BLaER1 treated with 17β-estradiol and CSF1 and Interleukin-3, amounts not matched to agents 10 nM and 100 nM (cell line): ENCODE measurements at regions not wholly inside any gene's neighbourhood (a gene's known extent, or its start where the extent isn't known, plus 50 kb on each side); places are given as distances from the start of the nearest gene placed in this dataset.

ENCODE experiments used
- H3K27ac ChIP-seq, 11 experiments: shearing (Covaris generic); formaldehyde crosslinking; 2 replicates each; pipeline ENCODE4 v1.8.1; 2022
- H3K27me3 ChIP-seq, 11 experiments: shearing (Covaris generic); formaldehyde crosslinking; 2 replicates each; pipeline ENCODE4 v1.8.1; 2022
- H3K36me3 ChIP-seq, 11 experiments: shearing (Covaris generic); formaldehyde crosslinking; 2 replicates each; pipeline ENCODE4 v1.8.1; 2022
- H3K4me1 ChIP-seq, 10 experiments: shearing (Covaris generic); formaldehyde crosslinking; 2 replicates each; pipeline ENCODE4 v1.8.1; 2022
- H3K4me2 ChIP-seq, 11 experiments: shearing (Covaris generic); formaldehyde crosslinking; 2 replicates each; pipeline ENCODE4 v1.8.1; 2022
- H3K4me3 ChIP-seq, 10 experiments: shearing (Covaris generic); formaldehyde crosslinking; 2 replicates each; pipeline ENCODE4 v1.8.1; 2022
- H3K9ac ChIP-seq, 11 experiments: shearing (Covaris generic); formaldehyde crosslinking; 2 replicates each; pipeline ENCODE4 v1.8.1; 2022
- H3K9me3 ChIP-seq, 11 experiments: shearing (Covaris generic); formaldehyde crosslinking; replicated peaks in 1 of 11; 2 replicates each; pipeline ENCODE4 v1.8.1; 2022
- H4K20me1 ChIP-seq, 11 experiments: shearing (Covaris generic); formaldehyde crosslinking; 2 replicates each; pipeline ENCODE4 v1.8.1; 2022
- Cebpa-rat ChIP-seq, 11 experiments: shearing (Covaris generic); IDR thresholded peaks; 2 replicates each; pipeline ENCODE4 v1.8.1; 2022

- H3K27ac ChIP-seq: no peak overlapping the region
- TF ChIP-seq Cebpa-rat (IDR thresholded peaks at IDR 0.05): no peak
- H3K9me3 ChIP-seq: no peaks in the 10 kb centered on the region
- H3K4me3 ChIP-seq: no peak overlapping the region
- H3K36me3 ChIP-seq: no peaks in the 10 kb centered on the region
- H3K9ac ChIP-seq: no peak overlapping the region
- H3K4me2 ChIP-seq: no peak overlapping the region
- H3K4me1 ChIP-seq: 0 out of 20 replicates have a peak, but pooled peaks cover 0 to 5% (median 0%) of the 10 kb centered on the region in 10 experiments
- H3K27me3 ChIP-seq: no peaks in the 10 kb centered on the region
- H4K20me1 ChIP-seq: no peaks in the 10 kb centered on the region
Measured at GRCh38 chr13:72097568-72097967, 230.6 kb upstream of the DACH1 start.

GRCh38 chr13:72093262-72093661, 226.3 kb upstream of the DACH1 start:
- no peaks in the 10 kb centered on the region for H4K20me1 ChIP-seq
- H3K4me3 ChIP-seq: no peak overlapping the region
- no peak overlapping the region for H3K9ac ChIP-seq
- H3K27me3 ChIP-seq: no peaks in the 10 kb centered on the region
- H3K36me3 ChIP-seq: no peaks in the 10 kb centered on the region
- H3K4me2 ChIP-seq: no peak overlapping the region
- no peak overlapping the region for H3K27ac ChIP-seq
- H3K9me3 ChIP-seq: no peaks in the 10 kb centered on the region
- no peak for TF ChIP-seq Cebpa-rat (IDR thresholded peaks at IDR 0.05)
- H3K4me1 ChIP-seq: no peaks in the 10 kb centered on the region

DNA sequence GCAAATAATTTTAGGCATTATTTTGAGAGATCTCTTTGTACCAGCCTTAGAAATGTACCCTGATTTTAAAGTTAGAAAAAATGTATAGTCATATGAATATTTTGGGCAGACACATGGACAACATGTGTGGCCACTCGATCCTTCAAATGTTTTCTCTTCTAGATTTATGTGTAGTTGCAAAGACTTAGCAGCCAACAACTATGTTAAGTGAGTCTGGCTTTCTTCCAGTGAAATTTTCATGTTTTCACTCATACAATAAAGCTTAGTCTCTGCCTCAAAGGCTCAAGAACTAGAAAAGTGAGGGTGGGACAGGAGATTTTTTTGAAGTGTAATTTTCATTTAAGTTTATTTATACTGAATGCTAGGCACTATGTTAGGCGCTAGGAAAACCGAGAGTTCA, 207.7 kb upstream of the DACH1 start:
- no peaks in the 10 kb centered on the region for H3K36me3 ChIP-seq
- peaks cover 0 to 6% (median 0%) of the 10 kb centered on the region in 10 experiments; a peak in 1 of 20 replicates for H3K4me1 ChIP-seq
- no peak for TF ChIP-seq Cebpa-rat (IDR thresholded peaks at IDR 0.05)
- H3K4me2 ChIP-seq: no peak overlapping the region
- H3K4me3 ChIP-seq: no peak overlapping the region
- H3K27ac ChIP-seq: no peak overlapping the region
- H3K9ac ChIP-seq: no peak overlapping the region
- no peaks in the 10 kb centered on the region for H4K20me1 ChIP-seq
- no peaks in the 10 kb centered on the region for H3K9me3 ChIP-seq
- no peaks in the 10 kb centered on the region for H3K27me3 ChIP-seq

DNA sequence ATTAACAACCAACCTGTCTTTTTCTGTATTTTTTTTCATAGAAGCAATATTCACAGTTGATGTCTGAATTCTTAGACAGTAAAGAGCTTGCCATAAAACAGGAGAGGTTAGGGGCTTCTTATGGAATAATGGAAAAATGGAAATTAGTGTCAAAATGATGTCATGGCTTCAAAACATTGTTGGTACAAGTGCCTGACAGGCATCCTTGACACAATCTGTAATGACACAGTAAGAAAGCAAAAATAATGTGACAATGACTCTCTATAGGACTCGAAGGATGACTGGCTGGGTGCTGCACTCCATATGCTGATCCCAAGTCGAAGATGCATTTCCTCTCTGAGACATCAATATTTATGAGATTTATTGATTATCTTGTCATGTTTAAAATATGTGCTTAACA, 205.3 kb upstream of the DACH1 start:
- Histone ChIP-seq H3K27me3 (no peaks in the 10 kb centered on the region), H3K4me3 (no peak overlapping the region), H3K27ac (no peak overlapping the region), H3K9me3 (peaks cover 0 to 5% (median 0%) of the 10 kb centered on the region in 11 experiments; a peak in 1 of 22 replicates), H3K36me3 (no peaks in the 10 kb centered on the region), H3K4me2 (no peak overlapping the region), H3K9ac (no peak overlapping the region), H4K20me1 (no peaks in the 10 kb centered on the region), H3K4me1 (peaks cover 0 to 6% (median 0%) of the 10 kb centered on the region in 10 experiments; a peak in 1 of 20 replicates)
- TF ChIP-seq Cebpa-rat (IDR thresholded peaks at IDR 0.05): no peak

- Histone ChIP-seq H3K27ac (no peak overlapping the region), H3K4me1 (peaks cover 0 to 6% (median 0%) of the 10 kb centered on the region in 10 experiments; a peak in 1 of 20 replicates), H3K4me3 (no peak overlapping the region), H3K9ac (no peak overlapping the region), H4K20me1 (no peaks in the 10 kb centered on the region), H3K36me3 (no peaks in the 10 kb centered on the region), H3K4me2 (no peak overlapping the region), H3K9me3 (peaks cover 0 to 5% (median 0%) of the 10 kb centered on the region in 11 experiments; a peak in 1 of 22 replicates), H3K27me3 (no peaks in the 10 kb centered on the region)
- TF ChIP-seq Cebpa-rat (IDR thresholded peaks at IDR 0.05): no peak
Measured at GRCh38 chr13:72071713-72072112, 204.7 kb upstream of the DACH1 start.

GRCh38 chr13:72062566-72062965, 195.6 kb upstream of the DACH1 start:
- no peak overlapping the region for H3K4me3 ChIP-seq
- H3K27ac ChIP-seq: peak overlapping the region in 4 of 11 experiments; percentile 6 to 59 (median 30); a peak in 4 of 22 replicates
- peaks cover 0 to 13% (median 0%) of the 10 kb centered on the region in 10 experiments; a peak in 9 of 20 replicates for H3K4me1 ChIP-seq
- peak overlapping the region in 5 of 11 experiments; percentile 25 to 70 (median 58); a peak in 8 of 22 replicates for H3K4me2 ChIP-seq
- no peak overlapping the region for H3K9ac ChIP-seq
- TF ChIP-seq Cebpa-rat (IDR thresholded peaks at IDR 0.05): no peak
- H3K36me3 ChIP-seq: no peaks in the 10 kb centered on the region
- H4K20me1 ChIP-seq: no peaks in the 10 kb centered on the region
- H3K27me3 ChIP-seq: no peaks in the 10 kb centered on the region
- H3K9me3 ChIP-seq: peaks cover 0 to 12% (median 5%) of the 10 kb centered on the region in 11 experiments; a peak in 6 of 22 replicates

DNA sequence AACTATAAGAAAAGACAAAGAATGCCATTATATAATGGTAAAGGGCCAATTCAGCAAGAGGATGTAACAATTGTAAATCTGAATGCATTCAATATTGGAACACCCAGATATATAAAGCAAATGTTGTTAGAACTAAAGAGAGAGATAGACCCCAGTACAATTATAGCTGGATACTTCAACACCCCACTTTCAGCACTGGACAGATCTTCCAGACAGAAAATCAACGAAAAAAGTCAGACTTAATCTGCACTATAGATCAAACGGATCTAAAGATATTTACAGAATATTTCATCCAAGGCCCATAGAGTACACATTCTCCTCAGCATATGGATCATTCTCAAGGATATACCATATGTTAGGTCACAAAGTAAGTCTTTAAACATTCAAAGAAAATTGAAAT, 194.6 kb upstream of the DACH1 start:
- Histone ChIP-seq H3K4me3 (no peak overlapping the region), H3K9ac (no peak overlapping the region), H3K27ac (no peak overlapping the region), H3K4me2 (no peak overlapping the region), H3K36me3 (no peaks in the 10 kb centered on the region), H3K9me3 (peaks cover 0 to 12% (median 5%) of the 10 kb centered on the region in 11 experiments; a peak in 6 of 22 replicates), H4K20me1 (no peaks in the 10 kb centered on the region), H3K27me3 (no peaks in the 10 kb centered on the region), H3K4me1 (peaks cover 0 to 13% (median 0%) of the 10 kb centered on the region in 10 experiments; a peak in 9 of 20 replicates)
- TF ChIP-seq Cebpa-rat (IDR thresholded peaks at IDR 0.05): no peak

DNA sequence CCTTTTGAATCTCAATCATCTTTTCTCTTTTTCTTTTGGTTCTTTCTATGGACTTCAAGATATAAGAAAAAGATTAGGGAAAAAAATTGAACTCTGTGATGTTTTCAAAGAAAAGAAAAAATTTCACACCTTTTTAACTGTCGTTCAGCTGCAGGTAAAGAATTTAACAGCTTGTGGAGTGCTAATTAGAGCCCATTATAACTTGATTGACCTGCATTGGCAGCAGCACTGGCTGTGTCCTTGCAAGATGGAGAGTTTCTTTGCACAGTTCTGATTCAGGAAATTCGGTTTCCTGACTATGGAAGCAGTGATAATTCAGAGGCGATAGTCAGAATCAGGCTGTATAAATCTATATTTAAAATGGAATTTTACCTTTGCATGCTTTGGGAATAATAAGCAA, 183.2 kb upstream of the DACH1 start:
- H3K4me1 ChIP-seq: no peaks in the 10 kb centered on the region
- no peak overlapping the region for H3K9ac ChIP-seq
- H3K27me3 ChIP-seq: no peaks in the 10 kb centered on the region
- no peaks in the 10 kb centered on the region for H4K20me1 ChIP-seq
- no peaks in the 10 kb centered on the region for H3K36me3 ChIP-seq
- H3K27ac ChIP-seq: no peak overlapping the region
- TF ChIP-seq Cebpa-rat (IDR thresholded peaks at IDR 0.05): no peak
- H3K4me2 ChIP-seq: no peak overlapping the region
- H3K4me3 ChIP-seq: no peak overlapping the region
- H3K9me3 ChIP-seq: 0 out of 22 replicates have a peak, but pooled peaks cover 0 to 5% (median 0%) of the 10 kb centered on the region in 11 experiments

DNA sequence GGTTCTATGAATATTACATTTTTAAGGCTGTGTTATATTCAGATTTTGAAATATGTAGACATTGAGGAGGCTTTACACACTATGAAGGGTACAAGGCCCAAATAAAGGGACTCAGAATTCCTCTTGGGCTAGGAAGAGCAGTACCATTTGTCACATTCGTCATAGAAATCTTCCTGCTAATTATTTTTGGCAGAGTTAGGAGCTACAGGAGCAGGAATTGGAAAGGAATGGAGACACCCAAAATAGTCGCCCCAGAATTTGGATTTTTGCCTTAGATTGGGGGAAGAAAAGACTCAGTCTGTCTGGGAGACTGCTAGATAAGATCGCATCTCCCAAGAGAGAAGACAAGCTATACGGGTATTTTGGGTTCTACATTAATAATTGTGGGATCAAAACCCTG, 176.4 kb upstream of the DACH1 start:
- no peaks in the 10 kb centered on the region for H3K4me1 ChIP-seq
- TF ChIP-seq Cebpa-rat (IDR thresholded peaks at IDR 0.05): no peak

GRCh38 chr13:72041165-72041564, 174.2 kb upstream of the DACH1 start:
- H4K20me1 ChIP-seq: no peaks in the 10 kb centered on the region
- no peak overlapping the region for H3K4me2 ChIP-seq
- no peaks in the 10 kb centered on the region for H3K36me3 ChIP-seq
- no peaks in the 10 kb centered on the region for H3K27me3 ChIP-seq
- H3K9ac ChIP-seq: no peak overlapping the region
- no peaks in the 10 kb centered on the region for H3K4me1 ChIP-seq
- no peak overlapping the region for H3K27ac ChIP-seq
- no peaks in the 10 kb centered on the region for H3K9me3 ChIP-seq
- TF ChIP-seq Cebpa-rat (IDR thresholded peaks at IDR 0.05): no peak
- H3K4me3 ChIP-seq: no peak overlapping the region

More for the DNA sequence above, 176.4 kb upstream of the DACH1 start:
- no peak overlapping the region for H3K27ac ChIP-seq
- no peaks in the 10 kb centered on the region for H4K20me1 ChIP-seq
- H3K4me2 ChIP-seq: no peak overlapping the region
- no peaks in the 10 kb centered on the region for H3K27me3 ChIP-seq
- H3K9me3 ChIP-seq: no peaks in the 10 kb centered on the region
- no peaks in the 10 kb centered on the region for H3K36me3 ChIP-seq
- no peak overlapping the region for H3K4me3 ChIP-seq
- H3K9ac ChIP-seq: no peak overlapping the region
